SK-N-SH (cell line): ENCODE measurements at regions not wholly inside any gene's neighbourhood (a gene's known extent, or its start where the extent isn't known, plus 50 kb on each side); places are given as distances from the start of the nearest gene placed in this dataset.

Experiments
- RFX5 ChIP-seq: IDR thresholded peaks from 2 replicates; pipeline ENCODE4 v1.6.1; 2012; ENCODE audit warnings: mild to moderate bottlenecking, improper control_type of control experiment, low read length
- TF ChIP-seq, protein P1 (sequence below): fragments of 200-600 bp; sonication (generic); IDR thresholded peaks from 2 replicates; pipeline ENCODE4 v1.6.1; 2017; ENCODE audit warnings: antibody characterized with exemption, mild to moderate bottlenecking, moderate library complexity
- TF ChIP-seq, protein P2 (sequence below): IDR thresholded peaks from 2 replicates; pipeline ENCODE4 v1.6.1; 2012; ENCODE audit warnings: mild to moderate bottlenecking, low read depth, low read length, moderate library complexity
- TF ChIP-seq, protein P3 (sequence below): IDR thresholded peaks from 2 replicates; pipeline ENCODE4 v1.4.0; 2012; ENCODE audit warnings: low read depth, borderline replicate concordance

DNA sequence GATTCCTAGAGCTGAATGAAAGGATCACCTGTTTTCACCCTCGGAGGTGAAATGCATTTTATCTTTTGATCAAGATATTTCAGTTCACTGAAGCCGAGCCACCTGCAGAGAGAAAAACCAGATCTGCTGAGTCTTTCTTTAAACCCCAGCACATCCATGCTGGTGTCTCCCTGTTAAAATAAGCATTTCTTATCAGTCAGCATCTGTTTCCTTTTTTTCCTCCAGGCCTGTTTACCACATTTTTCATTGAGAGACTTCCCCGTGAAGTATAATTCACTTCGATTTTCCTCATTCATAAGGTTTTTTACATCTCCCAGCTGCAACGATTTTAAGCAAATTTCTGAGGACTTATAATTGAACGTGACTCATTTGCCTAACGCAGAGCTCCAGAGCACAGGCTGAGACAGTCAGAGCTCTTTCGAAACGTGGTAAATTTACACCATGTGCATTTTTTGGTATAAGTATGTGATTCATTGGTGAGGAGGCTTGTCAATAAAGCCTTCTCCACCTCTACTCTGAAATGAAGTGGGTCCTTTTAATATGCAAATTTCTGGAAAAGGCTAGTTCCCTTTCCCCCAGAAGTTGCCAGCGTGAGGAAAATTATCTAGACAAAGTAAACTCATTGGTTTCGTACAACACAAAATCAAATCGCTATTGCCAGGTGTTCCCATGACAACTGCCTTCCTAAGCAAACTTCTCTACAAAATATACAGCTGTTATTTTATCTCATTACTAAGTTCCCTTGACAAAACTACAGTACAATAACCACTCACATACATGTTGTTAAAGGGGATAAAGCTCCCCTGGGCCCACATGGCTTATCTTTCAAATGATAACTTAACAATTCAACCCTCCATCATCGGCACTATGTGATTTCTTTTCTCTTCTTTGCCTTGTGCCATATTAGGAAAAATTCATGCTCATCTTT, 374.8 kb upstream of the AKR1E2 start:
- TF ChIP-seq, protein P1, sequence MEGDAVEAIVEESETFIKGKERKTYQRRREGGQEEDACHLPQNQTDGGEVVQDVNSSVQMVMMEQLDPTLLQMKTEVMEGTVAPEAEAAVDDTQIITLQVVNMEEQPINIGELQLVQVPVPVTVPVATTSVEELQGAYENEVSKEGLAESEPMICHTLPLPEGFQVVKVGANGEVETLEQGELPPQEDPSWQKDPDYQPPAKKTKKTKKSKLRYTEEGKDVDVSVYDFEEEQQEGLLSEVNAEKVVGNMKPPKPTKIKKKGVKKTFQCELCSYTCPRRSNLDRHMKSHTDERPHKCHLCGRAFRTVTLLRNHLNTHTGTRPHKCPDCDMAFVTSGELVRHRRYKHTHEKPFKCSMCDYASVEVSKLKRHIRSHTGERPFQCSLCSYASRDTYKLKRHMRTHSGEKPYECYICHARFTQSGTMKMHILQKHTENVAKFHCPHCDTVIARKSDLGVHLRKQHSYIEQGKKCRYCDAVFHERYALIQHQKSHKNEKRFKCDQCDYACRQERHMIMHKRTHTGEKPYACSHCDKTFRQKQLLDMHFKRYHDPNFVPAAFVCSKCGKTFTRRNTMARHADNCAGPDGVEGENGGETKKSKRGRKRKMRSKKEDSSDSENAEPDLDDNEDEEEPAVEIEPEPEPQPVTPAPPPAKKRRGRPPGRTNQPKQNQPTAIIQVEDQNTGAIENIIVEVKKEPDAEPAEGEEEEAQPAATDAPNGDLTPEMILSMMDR, result no peak
- TF ChIP-seq, protein P2, sequence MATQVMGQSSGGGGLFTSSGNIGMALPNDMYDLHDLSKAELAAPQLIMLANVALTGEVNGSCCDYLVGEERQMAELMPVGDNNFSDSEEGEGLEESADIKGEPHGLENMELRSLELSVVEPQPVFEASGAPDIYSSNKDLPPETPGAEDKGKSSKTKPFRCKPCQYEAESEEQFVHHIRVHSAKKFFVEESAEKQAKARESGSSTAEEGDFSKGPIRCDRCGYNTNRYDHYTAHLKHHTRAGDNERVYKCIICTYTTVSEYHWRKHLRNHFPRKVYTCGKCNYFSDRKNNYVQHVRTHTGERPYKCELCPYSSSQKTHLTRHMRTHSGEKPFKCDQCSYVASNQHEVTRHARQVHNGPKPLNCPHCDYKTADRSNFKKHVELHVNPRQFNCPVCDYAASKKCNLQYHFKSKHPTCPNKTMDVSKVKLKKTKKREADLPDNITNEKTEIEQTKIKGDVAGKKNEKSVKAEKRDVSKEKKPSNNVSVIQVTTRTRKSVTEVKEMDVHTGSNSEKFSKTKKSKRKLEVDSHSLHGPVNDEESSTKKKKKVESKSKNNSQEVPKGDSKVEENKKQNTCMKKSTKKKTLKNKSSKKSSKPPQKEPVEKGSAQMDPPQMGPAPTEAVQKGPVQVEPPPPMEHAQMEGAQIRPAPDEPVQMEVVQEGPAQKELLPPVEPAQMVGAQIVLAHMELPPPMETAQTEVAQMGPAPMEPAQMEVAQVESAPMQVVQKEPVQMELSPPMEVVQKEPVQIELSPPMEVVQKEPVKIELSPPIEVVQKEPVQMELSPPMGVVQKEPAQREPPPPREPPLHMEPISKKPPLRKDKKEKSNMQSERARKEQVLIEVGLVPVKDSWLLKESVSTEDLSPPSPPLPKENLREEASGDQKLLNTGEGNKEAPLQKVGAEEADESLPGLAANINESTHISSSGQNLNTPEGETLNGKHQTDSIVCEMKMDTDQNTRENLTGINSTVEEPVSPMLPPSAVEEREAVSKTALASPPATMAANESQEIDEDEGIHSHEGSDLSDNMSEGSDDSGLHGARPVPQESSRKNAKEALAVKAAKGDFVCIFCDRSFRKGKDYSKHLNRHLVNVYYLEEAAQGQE, result no peak
- TF ChIP-seq RFX5, result no peak
- TF ChIP-seq, protein P3, sequence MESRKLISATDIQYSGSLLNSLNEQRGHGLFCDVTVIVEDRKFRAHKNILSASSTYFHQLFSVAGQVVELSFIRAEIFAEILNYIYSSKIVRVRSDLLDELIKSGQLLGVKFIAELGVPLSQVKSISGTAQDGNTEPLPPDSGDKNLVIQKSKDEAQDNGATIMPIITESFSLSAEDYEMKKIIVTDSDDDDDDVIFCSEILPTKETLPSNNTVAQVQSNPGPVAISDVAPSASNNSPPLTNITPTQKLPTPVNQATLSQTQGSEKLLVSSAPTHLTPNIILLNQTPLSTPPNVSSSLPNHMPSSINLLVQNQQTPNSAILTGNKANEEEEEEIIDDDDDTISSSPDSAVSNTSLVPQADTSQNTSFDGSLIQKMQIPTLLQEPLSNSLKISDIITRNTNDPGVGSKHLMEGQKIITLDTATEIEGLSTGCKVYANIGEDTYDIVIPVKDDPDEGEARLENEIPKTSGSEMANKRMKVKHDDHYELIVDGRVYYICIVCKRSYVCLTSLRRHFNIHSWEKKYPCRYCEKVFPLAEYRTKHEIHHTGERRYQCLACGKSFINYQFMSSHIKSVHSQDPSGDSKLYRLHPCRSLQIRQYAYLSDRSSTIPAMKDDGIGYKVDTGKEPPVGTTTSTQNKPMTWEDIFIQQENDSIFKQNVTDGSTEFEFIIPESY, result no peak
